GM23248 (cell line): ENCODE measurements at regions not wholly inside any gene's neighbourhood (a gene's known extent, or its start where the extent isn't known, plus 50 kb on each side); places are given as distances from the start of the nearest gene placed in this dataset.
"Not testable (repeated sequence)": the region's sequence is repeated elsewhere in the genome, so short reads cannot be mapped to it uniquely, and the experiment has no call there.

ENCODE experiments used
- DNase-seq: peaks from one replicate; pipeline ENCODE4 v3.0.0-alpha.2; 2015
- H2AFZ ChIP-seq: fragments of 200-600 bp; sonication (generic); 2 replicates; pipeline ENCODE4 v1.6.1; 2016; ENCODE audit warnings: antibody characterized with exemption
- H3F3A ChIP-seq: fragments of 200-600 bp; sonication (generic); 2 replicates; pipeline ENCODE4 v1.6.1; 2016; ENCODE audit warnings: mild to moderate bottlenecking, antibody characterized with exemption, mixed run types; ENCODE audit not compliant: insufficient read depth
- H3K27ac ChIP-seq: fragments of 200-600 bp; sonication (generic); 2 replicates; pipeline ENCODE4 v1.5.1; 2016; ENCODE audit warnings: mild to moderate bottlenecking
- H3K27me3 ChIP-seq: fragments of 200-600 bp; sonication (generic); replicated peaks from 2 replicates; pipeline ENCODE4 v1.6.1; 2016; ENCODE audit warnings: mild to moderate bottlenecking; ENCODE audit not compliant: insufficient read depth
- H3K36me3 ChIP-seq: fragments of 200-600 bp; sonication (generic); 2 replicates; pipeline ENCODE4 v1.6.1; 2016; ENCODE audit warnings: low read depth, mild to moderate bottlenecking
- H3K4me1 ChIP-seq: fragments of 200-600 bp; sonication (generic); 2 replicates; pipeline ENCODE4 v1.6.1; 2016; ENCODE audit warnings: mild to moderate bottlenecking; ENCODE audit not compliant: insufficient read depth
- H3K4me2 ChIP-seq: fragments of 200-600 bp; sonication (generic); one replicate; pipeline ENCODE4 v1.6.1; 2016; ENCODE audit warnings: mild to moderate bottlenecking; ENCODE audit not compliant: unreplicated experiment
- H3K4me3 ChIP-seq: fragments of 200-600 bp; sonication (generic); 2 replicates; pipeline ENCODE4 v1.5.1; 2016; ENCODE audit warnings: mild to moderate bottlenecking
- H3K79me2 ChIP-seq: fragments of 200-600 bp; sonication (generic); 2 replicates; pipeline ENCODE4 v1.6.1; 2016; ENCODE audit warnings: mild to moderate bottlenecking; ENCODE audit not compliant: insufficient read depth
- H3K9ac ChIP-seq: fragments of 200-600 bp; sonication (generic); 2 replicates; pipeline ENCODE4 v1.6.1; 2016; ENCODE audit warnings: mild to moderate bottlenecking
- H3K9me2 ChIP-seq: fragments of 200-600 bp; sonication (generic); 2 replicates; pipeline ENCODE4 v1.6.1; 2016; ENCODE audit warnings: mixed run types, mild to moderate bottlenecking, moderate library complexity; ENCODE audit not compliant: insufficient read depth
- H3K9me3 ChIP-seq: fragments of 200-600 bp; sonication (generic); one replicate; pipeline ENCODE4 v1.6.1; 2017; ENCODE audit warnings: low read depth
- H4K20me1 ChIP-seq: fragments of 200-600 bp; sonication (generic); 2 replicates; pipeline ENCODE4 v1.6.0; 2016; ENCODE audit not compliant: insufficient read depth
- EZH2 ChIP-seq: fragments of 200-600 bp; sonication (generic); IDR thresholded peaks from 2 replicates; pipeline ENCODE4 v1.6.1; 2018; ENCODE audit warnings: antibody characterized with exemption, mild to moderate bottlenecking; ENCODE audit not compliant: insufficient read depth, poor library complexity, severe bottlenecking
- EZH2phosphoT487 ChIP-seq: fragments of 200-600 bp; sonication (generic); IDR thresholded peaks from 2 replicates; pipeline ENCODE4 v1.6.1; 2018; ENCODE audit warnings: antibody characterized with exemption, moderate library complexity, mild to moderate bottlenecking, low read depth; ENCODE audit not compliant: insufficient read depth
- WGBS, 2 experiments: methylation state at CpG; one replicate each; pipeline ENCODE4 v1.1.6; 2015 to 2017; ENCODE audit warnings: low lambda C conversion rate in 2 of 2, low coverage in 1 of 2; ENCODE audit errors: missing lambda C conversion rate in 2 of 2; 5-methylcytosine and 5-hydroxymethylcytosine counted together
- in situ Hi-C: fragments of 300-500 bp; cut with MboI; formaldehyde crosslinking; loops from 2 replicates; pipeline ENCODE4 v1.15.0; 2020

- DNase-seq, result no peak
- Histone ChIP-seq H3F3A (no peaks in the 10 kb centered on the region), H3K27ac (no peak overlapping the region)
These were observed 234.3 kb upstream of the FOLH1 start for GRCh38 chr11:49442669-49443068.

GRCh38 chr11:49439901-49440300 lies 231.5 kb upstream of the FOLH1 start:
- H3K9me3 ChIP-seq, H3K4me1 ChIP-seq, DNase-seq, H3K36me3 ChIP-seq, H3K9ac ChIP-seq, H3K79me2 ChIP-seq, H4K20me1 ChIP-seq, H3F3A ChIP-seq, H3K9me2 ChIP-seq, H3K27me3 ChIP-seq, H3K4me3 ChIP-seq, H2AFZ ChIP-seq, H3K27ac ChIP-seq, in situ Hi-C loops, H3K4me2 ChIP-seq: not testable (repeated sequence)

More at GRCh38 chr11:49442669-49443068, 234.3 kb upstream of the FOLH1 start:
- Histone ChIP-seq H4K20me1 (no peaks in the 10 kb centered on the region), H3K4me1 (no peaks in the 10 kb centered on the region), H3K9ac (no peak overlapping the region), H2AFZ (no peak overlapping the region), H3K4me3 (no peak overlapping the region), H3K9me3 (no peaks in the 10 kb centered on the region), H3K36me3 (no peaks in the 10 kb centered on the region), H3K9me2 (no peaks in the 10 kb centered on the region), H3K27me3 (no peaks in the 10 kb centered on the region), H3K4me2 (no peak overlapping the region), H3K79me2 (no peaks in the 10 kb centered on the region)
- TF ChIP-seq EZH2phosphoT487, result no peak
- in situ Hi-C loops, result no loop called here

- WGBS, 2 experiments, result 82 to 84% methylated on average over 44 to 49 of the region's 49 CpGs
- H3K27ac ChIP-seq, H2AFZ ChIP-seq, H3K4me1 ChIP-seq, H3K4me2 ChIP-seq, in situ Hi-C loops, H3K4me3 ChIP-seq, H3K9me2 ChIP-seq, H3F3A ChIP-seq, H3K9ac ChIP-seq, H4K20me1 ChIP-seq, DNase-seq, H3K9me3 ChIP-seq, H3K79me2 ChIP-seq, H3K27me3 ChIP-seq, H3K36me3 ChIP-seq: not testable (repeated sequence)
These were observed 225.9 kb upstream of the FOLH1 start for GRCh38 chr11:49434308-49434707.

GRCh38 chr11:49432242-49432848 lies 223.9 kb upstream of the FOLH1 start:
- Histone ChIP-seq H3K4me1 (no peaks in the 10 kb centered on the region), H4K20me1 (no peaks in the 10 kb centered on the region), H3K9me2 (no peaks in the 10 kb centered on the region), H3K4me2 (no peak overlapping the region), H3F3A (no peaks in the 10 kb centered on the region), H3K36me3 (no peaks in the 10 kb centered on the region), H3K27ac (no peak overlapping the region), H3K9me3 (no peaks in the 10 kb centered on the region), H2AFZ (no peak overlapping the region), H3K27me3 (no peaks in the 10 kb centered on the region), H3K4me3 (no peak overlapping the region), H3K79me2 (no peaks in the 10 kb centered on the region), H3K9ac (no peak overlapping the region)
- DNase-seq, result no peak
- TF ChIP-seq EZH2 (no peak), EZH2phosphoT487 (no peak)
- in situ Hi-C loops, result no loop called here
- 53 to 66% methylated on average over 1 of the region's 1 CpG for WGBS, 2 experiments

DNA sequence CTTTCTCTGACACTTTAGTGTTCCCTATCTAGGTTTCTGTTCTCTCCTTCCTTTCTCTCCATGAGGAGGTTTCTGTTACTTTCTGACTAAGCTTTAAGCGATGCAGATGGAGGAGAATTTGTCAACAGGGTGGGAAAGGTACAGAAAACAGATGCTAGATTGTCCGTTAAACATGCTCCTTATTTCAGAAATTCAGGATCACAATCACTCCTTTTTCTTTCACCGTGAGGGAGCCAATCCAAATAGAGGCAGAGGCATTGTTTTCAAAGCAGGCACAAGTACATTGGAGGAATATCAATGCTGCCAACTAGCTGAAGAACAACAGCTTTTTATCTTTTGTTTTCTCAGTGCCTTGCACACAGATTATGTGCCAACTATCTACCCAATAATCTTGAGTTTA lies 215.7 kb upstream of the FOLH1 start:
- no peaks in the 10 kb centered on the region for H3K4me1 ChIP-seq
- H3F3A ChIP-seq, result no peaks in the 10 kb centered on the region
- no peak for DNase-seq
- WGBS, 2 experiments, result 8 to 19% methylated on average over 3 of the region's 3 CpGs
- no peak overlapping the region for H3K4me2 ChIP-seq
- no peak overlapping the region for H3K9ac ChIP-seq
- no peaks in the 10 kb centered on the region for H3K9me2 ChIP-seq
- H3K4me3 ChIP-seq, result no peak overlapping the region
- H3K36me3 ChIP-seq, result no peaks in the 10 kb centered on the region
- H2AFZ ChIP-seq, result no peak overlapping the region
- H3K27me3 ChIP-seq, result no peaks in the 10 kb centered on the region
- H3K9me3 ChIP-seq, result no peaks in the 10 kb centered on the region
- H4K20me1 ChIP-seq, result no peaks in the 10 kb centered on the region
- no peaks in the 10 kb centered on the region for H3K79me2 ChIP-seq
- TF ChIP-seq EZH2phosphoT487 (no peak), EZH2 (no peak)
- in situ Hi-C loops, result no loop called here
- H3K27ac ChIP-seq, result no peak overlapping the region

DNA sequence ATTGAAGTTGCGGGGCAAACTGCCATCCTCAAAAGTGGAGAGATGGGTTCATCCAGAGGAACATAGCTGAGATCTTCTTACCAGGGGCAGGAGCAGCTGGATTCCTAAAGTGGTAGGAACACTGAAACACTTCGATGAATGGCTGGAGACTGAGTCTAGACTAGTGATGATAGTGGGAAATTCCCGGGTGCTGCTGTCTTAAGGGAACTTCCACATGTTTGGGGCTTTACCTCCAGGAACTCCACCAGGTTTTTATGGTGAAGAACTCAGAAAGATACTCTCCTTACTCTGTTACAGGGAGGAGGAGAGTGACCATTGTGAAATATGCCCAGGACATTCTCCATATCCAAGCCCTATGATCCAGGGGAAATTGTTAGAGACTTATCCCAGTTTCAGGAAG lies 210.5 kb upstream of the FOLH1 start:
- H3K79me2 ChIP-seq, H3K4me3 ChIP-seq, H3K27ac ChIP-seq, H3K9me3 ChIP-seq, H3K27me3 ChIP-seq, H2AFZ ChIP-seq, H3K4me2 ChIP-seq, H4K20me1 ChIP-seq, H3K9me2 ChIP-seq, in situ Hi-C loops, H3F3A ChIP-seq, H3K4me1 ChIP-seq, H3K36me3 ChIP-seq, H3K9ac ChIP-seq, DNase-seq: not testable (repeated sequence)
- 14 to 26% methylated on average over 3 of the region's 3 CpGs for WGBS, 2 experiments
